A204.1 (cell line): ENCODE measurements at regions not wholly inside any gene's neighbourhood (a gene's known extent, or its start where the extent isn't known, plus 50 kb on each side); places are given as distances from the start of the nearest gene placed in this dataset.

Experiments
- FAIRE-seq: peaks from 2 replicates; lab custom pipeline; 2012; peaks lifted over from hg19 to GRCh38; lab: Jason Lieb, UNC

- FAIRE-seq: no peak
Measured at GRCh38 chr9:12544700-12545099, 148.5 kb upstream of the TYRP1 start.

GRCh38 chr9:12554636-12555035 lies 138.5 kb upstream of the TYRP1 start:
- no peak for FAIRE-seq

- FAIRE-seq: no peak
Measured at GRCh38 chr9:12566404-12567090, 126.6 kb upstream of the TYRP1 start.

GRCh38 chr9:12584656-12585522 lies 108.3 kb upstream of the TYRP1 start:
- no peak for FAIRE-seq

GRCh38 chr9:12595400-12595799 lies 97.8 kb upstream of the TYRP1 start:
- FAIRE-seq: no peak

GRCh38 chr9:12604164-12604821 lies 88.9 kb upstream of the TYRP1 start:
- FAIRE-seq: no peak

- no peak for FAIRE-seq
Measured at GRCh38 chr9:12612211-12612770, 80.9 kb upstream of the TYRP1 start.

GRCh38 chr9:12613071-12613470 lies 80.1 kb upstream of the TYRP1 start:
- FAIRE-seq: no peak

GRCh38 chr9:12614488-12614887 lies 78.7 kb upstream of the TYRP1 start:
- FAIRE-seq: no peak

- FAIRE-seq: no peak
Measured at GRCh38 chr9:12618956-12619355, 74.2 kb upstream of the TYRP1 start.

- no peak for FAIRE-seq
Measured at GRCh38 chr9:12625844-12626243, 67.3 kb upstream of the TYRP1 start.

- FAIRE-seq: no peak
Measured at GRCh38 chr9:12627096-12627495, 66.1 kb upstream of the TYRP1 start.

- no peak for FAIRE-seq
Measured at GRCh38 chr9:12628546-12628945, 64.6 kb upstream of the TYRP1 start.

- FAIRE-seq: no peak
Measured at GRCh38 chr9:12629067-12629466, 64.1 kb upstream of the TYRP1 start.

- no peak for FAIRE-seq
Measured at GRCh38 chr9:12631866-12632265, 61.3 kb upstream of the TYRP1 start.

GRCh38 chr9:12633016-12633765 lies 60.0 kb upstream of the TYRP1 start:
- FAIRE-seq: no peak

- FAIRE-seq: peak; percentile 96
Measured at GRCh38 chr9:12640016-12640587, 53.1 kb upstream of the TYRP1 start.

- no peak for FAIRE-seq
Measured at GRCh38 chr9:12640866-12641636, 52.1 kb upstream of the TYRP1 start.
